ENCODE measurements at regions not wholly inside any gene's neighbourhood (a gene's known extent, or its start where the extent isn't known, plus 50 kb on each side); places are given as distances from the start of the nearest gene placed in this dataset.

- DNase-seq (ENCODE audit: low read depth in 1 of 2, low spot score in 1 of 2) (no peak), FAIRE-seq (no peak), ATAC-seq (no peak)
- CTCF ChIA-PET, result no interaction called here
- no peak overlapping the region for H3K4me3 ChIP-seq
- H3K4me1 ChIP-seq, result no peaks in the 10 kb centered on the region
- no peaks in the 10 kb centered on the region for H3K9me3 ChIP-seq
- no peak overlapping the region for H3K4me2 ChIP-seq
- POLR2A ChIA-PET, result no interaction called here
- no peak for TF ChIP-seq ESRRA (IDR thresholded peaks at IDR 0.05; ENCODE audit: borderline replicate concordance, low read length)
- 40% methylated on average over 18 of the region's 18 CpGs for WGBS (ENCODE audit: missing lambda C conversion rate)
- H3K27ac ChIP-seq, result no peak overlapping the region
These were observed 64.7 kb upstream of the CCDC39 start for GRCh38 chr3:180743813-180744590.

- CTCF ChIA-PET, result no interaction called here
- Histone ChIP-seq H3K4me1 (no peaks in the 10 kb centered on the region), H3K27ac (no peak overlapping the region), H3K4me2 (no peak overlapping the region), H3K9me3 (no peaks in the 10 kb centered on the region), H3K4me3 (no peak overlapping the region)
- POLR2A ChIA-PET, result no interaction called here
- 0% methylated on average over 1 of the region's 1 CpG for WGBS (ENCODE audit: missing lambda C conversion rate)
- TF ChIP-seq ATOH8 (CRISPR knock-in tag; IDR thresholded peaks at IDR 0.05; ENCODE audit: low read depth) (no peak), MYC (IDR thresholded peaks at IDR 0.05; ENCODE audit: borderline replicate concordance, low read length) (no peak), POLR2AphosphoS2 (conservative IDR thresholded peaks at IDR 0.05; ENCODE audit: low read length) (no peak), EP300 (IDR thresholded peaks at IDR 0.05) (no peak), ZC3H11A (IDR thresholded peaks at IDR 0.05) (no peak), ESRRA (IDR thresholded peaks at IDR 0.05; ENCODE audit: borderline replicate concordance, low read length) (no peak), SREBF2 (IDR thresholded peaks at IDR 0.05) (no peak), HOXB5 (CRISPR knock-in tag; IDR thresholded peaks at IDR 0.05) (no peak)
- DNase-seq (ENCODE audit: low read depth in 1 of 2, low spot score in 1 of 2), result no peak
- no peak for FAIRE-seq
- ATAC-seq, result no peak
These were observed 68.6 kb upstream of the CCDC39 start for GRCh38 chr3:180747805-180748361.

- FAIRE-seq, result no peak
- Histone ChIP-seq H3K27ac (no peak overlapping the region), H3K4me1 (no peaks in the 10 kb centered on the region), H3K4me3 (no peak overlapping the region), H3K9me3 (no peaks in the 10 kb centered on the region), H3K4me2 (no peak overlapping the region)
- POLR2A ChIA-PET, result no interaction called here
- no peak for TF ChIP-seq RARB (CRISPR knock-in tag; IDR thresholded peaks at IDR 0.05)
- TF ChIP-seq HDAC2 (IDR thresholded peaks at IDR 0.05), result no peak
- no peak for TF ChIP-seq ZSCAN20 (CRISPR knock-in tag; IDR thresholded peaks at IDR 0.05)
- TF ChIP-seq CBX8 (IDR thresholded peaks at IDR 0.05), result no peak
- TF ChIP-seq KDM1A (IDR thresholded peaks at IDR 0.05; ENCODE audit: low read depth), result no peak
- TF ChIP-seq FOSL2 (IDR thresholded peaks at IDR 0.05), result no peak
- TF ChIP-seq FOSL2 (CRISPR knock-in tag; IDR thresholded peaks at IDR 0.05), result no peak
- no peak for TF ChIP-seq ESRRA (IDR thresholded peaks at IDR 0.05; ENCODE audit: borderline replicate concordance, low read length)
- TF ChIP-seq HES2 (IDR thresholded peaks at IDR 0.05), result no peak
- no peak for TF ChIP-seq FOXS1 (CRISPR knock-in tag; IDR thresholded peaks at IDR 0.05)
- no peak for TF ChIP-seq REST (IDR thresholded peaks at IDR 0.05)
- TF ChIP-seq SREBF2 (IDR thresholded peaks at IDR 0.05), result no peak
- TF ChIP-seq HEYL (CRISPR knock-in tag; IDR thresholded peaks at IDR 0.05), result no peak
- no peak for TF ChIP-seq ZNF302 (CRISPR knock-in tag; IDR thresholded peaks at IDR 0.05)
- TF ChIP-seq CHD4 (IDR thresholded peaks at IDR 0.05; ENCODE audit: borderline replicate concordance), result no peak
- no peak for TF ChIP-seq SMC3 (IDR thresholded peaks at IDR 0.05)
- no peak for TF ChIP-seq MAZ (IDR thresholded peaks at IDR 0.05; ENCODE audit: borderline replicate concordance, low read depth, low read length)
- TF ChIP-seq MAFK (IDR thresholded peaks at IDR 0.05; ENCODE audit: partially characterized antibody), result no peak
- no peak for ATAC-seq
- no peak for DNase-seq (ENCODE audit: low read depth in 1 of 2, low spot score in 1 of 2)
- CTCF ChIA-PET, result no interaction called here
- WGBS (ENCODE audit: missing lambda C conversion rate), result 13% methylated on average over 2 of the region's 3 CpGs
These were observed 70.0 kb upstream of the CCDC39 start for GRCh38 chr3:180749322-180749721.
